Calu3 (cell line): ENCODE measurements at regions not wholly inside any gene's neighbourhood (a gene's known extent, or its start where the extent isn't known, plus 50 kb on each side); places are given as distances from the start of the nearest gene placed in this dataset.

Experiments used
- BruUV-seq: library from RNA; stranded (reverse); fragments of 400-500 nt; replicated peaks from 2 replicates; lab custom pipeline; 2021; lab: Mats Ljungman, UMichigan
- CTCF ChIA-PET: fragments of 300-600 bp; sonication (Branson Sonifier 250); formaldehyde crosslinking; loops from one replicate; lab custom pipeline; 2022; ENCODE audit warnings: antibody characterized with exemption; lab: Charles Lee
- DNase-seq: peaks from one replicate; pipeline ENCODE4 v3.0.0; 2022
- H3K27ac Mint-ChIP-seq: one replicate; pipeline ENCODE4 v1.8.0; 2022; ENCODE audit warnings: mixed read lengths; ENCODE audit not compliant: unreplicated experiment
- H3K27me3 Mint-ChIP-seq: one replicate; pipeline ENCODE4 v1.8.0; 2022; ENCODE audit warnings: mixed read lengths; ENCODE audit not compliant: unreplicated experiment
- H3K36me3 Mint-ChIP-seq: one replicate; pipeline ENCODE4 v1.8.0; 2022; ENCODE audit warnings: mild to moderate bottlenecking, moderate library complexity, mixed read lengths; ENCODE audit not compliant: insufficient read depth, unreplicated experiment
- H3K4me1 Mint-ChIP-seq: one replicate; pipeline ENCODE4 v1.8.0; 2022; ENCODE audit warnings: mild to moderate bottlenecking, low read depth, mixed read lengths; ENCODE audit not compliant: unreplicated experiment
- H3K4me3 Mint-ChIP-seq: one replicate; pipeline ENCODE4 v1.8.0; 2022; ENCODE audit warnings: mild to moderate bottlenecking, low read depth, moderate library complexity, mixed read lengths; ENCODE audit not compliant: unreplicated experiment
- H3K9me3 Mint-ChIP-seq: one replicate; pipeline ENCODE4 v1.8.0; 2022; ENCODE audit warnings: low read depth, mixed read lengths; ENCODE audit not compliant: unreplicated experiment
- intact Hi-C: fragments of 100-400 bp; cut with micrococcal nuclease; formaldehyde crosslinking; loops from one replicate; pipeline ENCODE4 v1.10.0; 2022; ENCODE audit not compliant: unreplicated experiment
- TF ChIP-seq, protein P1 (sequence below): fragments of 200-600 bp; IDR thresholded peaks from one replicate; pipeline ENCODE4 v1.8.0; 2022; ENCODE audit warnings: antibody characterized with exemption; ENCODE audit not compliant: unreplicated experiment

DNA sequence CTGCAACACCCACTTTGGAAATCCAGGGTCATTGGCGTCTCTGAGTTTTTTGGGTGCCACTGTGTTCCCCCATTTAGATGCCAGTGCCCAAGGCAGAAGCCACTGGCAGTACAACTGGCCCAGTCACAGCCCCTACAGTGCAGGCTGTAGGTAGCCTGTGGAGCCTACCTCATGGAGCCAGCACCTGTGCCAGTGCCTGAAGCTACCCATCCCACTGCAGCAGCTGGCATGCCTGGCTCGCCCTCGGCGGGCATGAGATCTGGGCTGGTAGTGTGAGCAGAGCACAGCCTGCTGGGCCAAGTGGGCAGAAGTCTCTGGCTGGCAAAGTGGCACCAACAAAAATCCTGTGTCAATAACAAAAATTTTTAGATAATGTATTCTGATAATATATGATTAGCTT, 1111.4 kb upstream of the NXPH2 start:
- Mint-ChIP-seq H3K9me3 (peaks cover 6% of the 10 kb centered on the region), H3K27ac (no peak overlapping the region), H3K27me3 (no peaks in the 10 kb centered on the region), H3K4me3 (no peak overlapping the region), H3K36me3 (no peaks in the 10 kb centered on the region), H3K4me1 (no peaks in the 10 kb centered on the region)
- intact Hi-C loops, result no loop called here
- BruUV-seq, result no TSS peak
- DNase-seq, result no peak
- CTCF ChIA-PET, result interaction anchor here (0.5 to 1.1 kb wide), 2 partner anchors 9 to 479 kb away, joined by 3 read pairs; no protein-coding TSS in a partner anchor
- TF ChIP-seq, protein P1, sequence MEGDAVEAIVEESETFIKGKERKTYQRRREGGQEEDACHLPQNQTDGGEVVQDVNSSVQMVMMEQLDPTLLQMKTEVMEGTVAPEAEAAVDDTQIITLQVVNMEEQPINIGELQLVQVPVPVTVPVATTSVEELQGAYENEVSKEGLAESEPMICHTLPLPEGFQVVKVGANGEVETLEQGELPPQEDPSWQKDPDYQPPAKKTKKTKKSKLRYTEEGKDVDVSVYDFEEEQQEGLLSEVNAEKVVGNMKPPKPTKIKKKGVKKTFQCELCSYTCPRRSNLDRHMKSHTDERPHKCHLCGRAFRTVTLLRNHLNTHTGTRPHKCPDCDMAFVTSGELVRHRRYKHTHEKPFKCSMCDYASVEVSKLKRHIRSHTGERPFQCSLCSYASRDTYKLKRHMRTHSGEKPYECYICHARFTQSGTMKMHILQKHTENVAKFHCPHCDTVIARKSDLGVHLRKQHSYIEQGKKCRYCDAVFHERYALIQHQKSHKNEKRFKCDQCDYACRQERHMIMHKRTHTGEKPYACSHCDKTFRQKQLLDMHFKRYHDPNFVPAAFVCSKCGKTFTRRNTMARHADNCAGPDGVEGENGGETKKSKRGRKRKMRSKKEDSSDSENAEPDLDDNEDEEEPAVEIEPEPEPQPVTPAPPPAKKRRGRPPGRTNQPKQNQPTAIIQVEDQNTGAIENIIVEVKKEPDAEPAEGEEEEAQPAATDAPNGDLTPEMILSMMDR, result no peak

DNA sequence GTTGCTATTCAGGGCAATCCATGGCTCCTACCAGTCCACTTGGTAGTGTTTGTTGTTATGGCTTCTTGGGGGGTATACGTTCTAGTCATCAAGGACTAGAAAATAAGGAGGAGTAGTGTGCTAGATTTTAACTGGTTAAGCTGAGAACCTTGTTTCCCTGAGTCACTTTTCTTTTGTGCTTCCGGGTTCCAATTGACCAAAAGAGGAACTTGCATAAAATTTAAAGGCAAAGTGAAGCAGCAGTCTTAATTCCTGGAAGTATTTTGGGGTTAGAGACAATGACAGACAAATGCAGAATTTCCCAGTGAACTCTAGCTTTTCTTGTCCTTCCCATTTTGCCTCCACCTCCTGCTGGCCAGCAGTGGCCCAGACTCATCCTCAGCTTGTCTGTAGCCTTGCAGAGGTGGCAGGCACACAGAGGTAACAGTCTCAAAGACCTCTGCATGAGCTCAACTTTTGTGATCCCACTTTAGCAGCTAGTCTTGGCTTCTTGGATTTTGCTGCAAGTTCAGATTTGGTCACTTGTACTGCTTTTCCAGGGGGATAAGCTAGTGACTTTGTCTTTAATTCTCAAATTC, 1105.8 kb upstream of the NXPH2 start:
- Mint-ChIP-seq H3K27ac (no peak overlapping the region), H3K36me3 (no peaks in the 10 kb centered on the region), H3K4me1 (no peaks in the 10 kb centered on the region), H3K27me3 (no peaks in the 10 kb centered on the region), H3K9me3 (peaks cover 6% of the 10 kb centered on the region), H3K4me3 (no peak overlapping the region)
- intact Hi-C loops, result no loop called here
- CTCF ChIA-PET, result no interaction called here
- no TSS peak for BruUV-seq
- DNase-seq, result no peak
- TF ChIP-seq, protein P1, result no peak

GRCh38 chr2:139876964-139877363, 1096.8 kb upstream of the NXPH2 start:
- Mint-ChIP-seq H3K36me3 (no peaks in the 10 kb centered on the region), H3K4me3 (no peak overlapping the region), H3K27ac (no peak overlapping the region), H3K27me3 (no peaks in the 10 kb centered on the region), H3K4me1 (no peaks in the 10 kb centered on the region), H3K9me3 (peaks cover 3% of the 10 kb centered on the region)
- CTCF ChIA-PET, result no interaction called here
- DNase-seq, result no peak
- BruUV-seq, result no TSS peak
- TF ChIP-seq, protein P1, result no peak
- intact Hi-C loops, result no loop called here

DNA sequence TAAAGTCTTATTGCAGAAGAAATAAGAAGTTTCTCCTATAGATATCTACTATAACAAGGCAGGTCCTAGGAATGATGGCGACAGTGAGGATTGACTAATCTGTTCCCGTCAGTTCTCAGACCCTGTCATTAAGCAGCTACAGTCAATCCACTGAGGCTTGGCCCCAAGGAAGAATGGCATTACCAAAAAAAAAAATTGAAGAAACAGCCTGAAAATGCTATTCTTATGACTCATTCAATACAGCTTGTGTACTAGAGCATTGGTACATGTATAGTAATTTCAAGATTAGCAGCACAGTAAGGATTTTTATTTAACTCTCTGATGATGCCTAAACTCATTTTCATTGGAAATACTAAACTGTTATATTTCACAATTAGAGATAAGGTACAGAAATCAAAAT, 1096.1 kb upstream of the NXPH2 start:
- Mint-ChIP-seq H3K27me3 (no peaks in the 10 kb centered on the region), H3K4me1 (no peaks in the 10 kb centered on the region), H3K4me3 (no peak overlapping the region), H3K9me3 (peaks cover 3% of the 10 kb centered on the region), H3K36me3 (no peaks in the 10 kb centered on the region), H3K27ac (no peak overlapping the region)
- no TSS peak for BruUV-seq
- CTCF ChIA-PET, result no interaction called here
- intact Hi-C loops, result no loop called here
- TF ChIP-seq, protein P1, result no peak
- DNase-seq, result no peak
